ENCODE measurements at regions not wholly inside any gene's neighbourhood (a gene's known extent, or its start where the extent isn't known, plus 50 kb on each side); places are given as distances from the start of the nearest gene placed in this dataset.

- POLR2A ChIA-PET (ENCODE audit: unreplicated experiment): no interaction called here
- Histone ChIP-seq H2BK120ac (ENCODE audit: low read depth, low read length) (no peak overlapping the region), H4K5ac (ENCODE audit: low read depth, low read length) (no peak overlapping the region), H3K14ac (replicated peaks; ENCODE audit: low read depth, low read length) (no peak overlapping the region), H2BK20ac (ENCODE audit: low read depth, low read length) (no peak overlapping the region), H3K9ac (ENCODE audit: low read depth, low read length) (no peak overlapping the region), H4K20me1 (ENCODE audit: insufficient read depth, low read length) (no peaks in the 10 kb centered on the region), H3K27ac (ENCODE audit: insufficient read depth, low read length) (no peak overlapping the region), H3K4me3 (ENCODE audit: insufficient read depth, low read depth, low read length) (no peak overlapping the region), H3K4me1 (ENCODE audit: control insufficient read depth, insufficient read depth, low read length) (peaks cover 4% of the 10 kb centered on the region), H3K18ac (ENCODE audit: low read depth, low read length) (no peak overlapping the region), H3K79me1 (ENCODE audit: low read depth in 1 of 2, low read length in 2 of 2) (peaks cover 0 to under 1% of the 10 kb centered on the region in 2 experiments; a peak in 2 of 4 replicates), H2AK9ac (replicated peaks; ENCODE audit: low read depth, low read length, poor library complexity) (no peak overlapping the region), H3K36me3 (ENCODE audit: control insufficient read depth, insufficient read depth, low read length) (no peaks in the 10 kb centered on the region), H3K23ac (ENCODE audit: low read depth, low read length) (no peak overlapping the region), H3K4me2 (ENCODE audit: low read depth, low read length) (no peak overlapping the region), H2AK5ac (ENCODE audit: low read depth, low read length) (peak overlapping the region; percentile 54; the same call in 1 of the 2 replicates), H3K4ac (ENCODE audit: low read depth, low read length) (0 out of 2 replicates have a peak overlapping the region, but pooled peaks have one; percentile 16), H4K91ac (ENCODE audit: insufficient read depth, low read depth, low read length) (no peak overlapping the region), H3K27me3 (ENCODE audit: control insufficient read depth, insufficient read depth, low read length) (no peaks in the 10 kb centered on the region), H2BK5ac (ENCODE audit: low read depth, low read length, poor library complexity, severe bottlenecking) (no peak overlapping the region), H2AFZ (replicated peaks; ENCODE audit: low read length, poor library complexity) (no peak overlapping the region), H3K9me1 (ENCODE audit: insufficient read depth, low read length) (no peaks in the 10 kb centered on the region; the same call in 1 of the 2 replicates), H4K8ac (ENCODE audit: low read depth in 2 of 2, low read length in 2 of 2) (0 out of 4 replicates have a peak overlapping the region, but pooled peaks of 1 of the 2 experiments have one; percentile 2), H2BK15ac (ENCODE audit: low read depth, low read length) (no peak overlapping the region), H3K9me3 (ENCODE audit: control insufficient read depth, insufficient read depth, low read length) (0 out of 2 replicates have a peak, but pooled peaks cover 3% of the 10 kb centered on the region), H3K56ac (ENCODE audit: extremely low read depth, insufficient read depth, low read length) (no peak overlapping the region)
- dilution Hi-C loops (cut with HindIII; ENCODE audit: low sequenced_read_pairs, unreplicated experiment) (no loop called here), intact Hi-C loops (cut with micrococcal nuclease) (no loop called here), in situ Hi-C loops (cut with MboI; ENCODE audit: low sequenced_read_pairs) (no loop called here)
- TF ChIP-seq RFX5 (IDR thresholded peaks at IDR 0.05; ENCODE audit: low read depth, low read length) (no peak), RCOR1 (IDR thresholded peaks at IDR 0.05; ENCODE audit: insufficient replicate concordance, low read length) (no peak), BHLHE40 (IDR thresholded peaks at IDR 0.05; ENCODE audit: low read depth, low read length) (no peak), ELK1 (IDR thresholded peaks at IDR 0.05; ENCODE audit: borderline replicate concordance, low read depth, low read length) (no peak), MAZ (IDR thresholded peaks at IDR 0.05; ENCODE audit: borderline replicate concordance, low read depth, low read length) (no peak), USF2 (IDR thresholded peaks at IDR 0.05; ENCODE audit: low read depth, low read length) (no peak), RAD21 (IDR thresholded peaks at IDR 0.05; ENCODE audit: low read length) (no peak), NFE2L2 (IDR thresholded peaks at IDR 0.05; ENCODE audit: low read depth, low read length) (no peak), FOS (IDR thresholded peaks at IDR 0.05; ENCODE audit: low read depth, low read length) (no peak), CTCF (conservative IDR thresholded peaks at IDR 0.05; ENCODE audit: low read depth, low read length) (no peak), SMC3 (IDR thresholded peaks at IDR 0.05; ENCODE audit: low read depth, low read length) (no peak), MXI1 (IDR thresholded peaks at IDR 0.05; ENCODE audit: borderline replicate concordance, low read depth, low read length) (no peak), CEBPB (IDR thresholded peaks at IDR 0.05; ENCODE audit: low read depth, low read length) (no peak), MAFK (IDR thresholded peaks at IDR 0.05; ENCODE audit: low read depth, low read length) (no peak), POLR2A (IDR thresholded peaks at IDR 0.05; ENCODE audit: low read depth, low read length) (no peak)
- CTCF ChIA-PET: interaction anchor here (1.3 kb wide), 1 partner anchor 8 kb away, joined by 3 read pairs; no protein-coding TSS in a partner anchor
- BruUV-seq (replicated peaks): no TSS peak
- DNase-seq (no peak), ATAC-seq (ENCODE audit: low read depth) (no peak)
- WGBS, 2 experiments (ENCODE audit: extremely low coverage in 2 of 2, insufficient read length in 1 of 2): no CpG with 5 or more reads among the region's 2 CpGs
These were observed 54.6 kb upstream of the AKAP13 start for GRCh38 chr15:85325834-85326233.

Data from IMR-90 (cell line).